OCI-LY1 (cell line): ENCODE measurements at regions not wholly inside any gene's neighbourhood (a gene's known extent, or its start where the extent isn't known, plus 50 kb on each side); places are given as distances from the start of the nearest gene placed in this dataset.

ENCODE experiments used
- CTCF ChIP-seq: fragments of 200-600 bp; sonication (generic), shearing (Covaris generic); IDR thresholded peaks from 2 replicates; pipeline ENCODE4 v1.5.1; 2017; ENCODE audit warnings: mild to moderate bottlenecking, antibody characterized with exemption, low read length, moderate library complexity, mixed read lengths
- EZH2 ChIP-seq: fragments of 200-600 bp; sonication (generic), shearing (Covaris generic); IDR thresholded peaks from 2 replicates; pipeline ENCODE4 v1.8.0; 2017; ENCODE audit warnings: borderline replicate concordance, mixed run types, mild to moderate bottlenecking, antibody characterized with exemption, low read length, moderate library complexity, mixed read lengths

- TF ChIP-seq CTCF (no peak), EZH2 (no peak)
Observed at GRCh38 chr10:131808370-131808930, 92.4 kb upstream of the PPP2R2D start.
